ENCODE measurements at regions not wholly inside any gene's neighbourhood (a gene's known extent, or its start where the extent isn't known, plus 50 kb on each side); places are given as distances from the start of the nearest gene placed in this dataset.

GRCh38 chr1:79599257-79599656 is 592.7 kb upstream of the ADGRL4 start:
- no peak for DNase-seq (ENCODE audit: low spot score)

GRCh38 chr1:79595931-79596330 is 589.4 kb upstream of the ADGRL4 start:
- DNase-seq (ENCODE audit: low spot score), result no peak

- DNase-seq (ENCODE audit: low spot score), result no peak
Measured at GRCh38 chr1:79594121-79594698, 587.7 kb upstream of the ADGRL4 start.

GRCh38 chr1:79592707-79593106 is 586.2 kb upstream of the ADGRL4 start:
- DNase-seq (ENCODE audit: low spot score), result no peak

- no peak for DNase-seq (ENCODE audit: low spot score)
Measured at GRCh38 chr1:79588719-79589118, 582.2 kb upstream of the ADGRL4 start.

- DNase-seq (ENCODE audit: low spot score), result no peak
Measured at GRCh38 chr1:79587229-79587628, 580.7 kb upstream of the ADGRL4 start.

GRCh38 chr1:79585801-79586200 is 579.3 kb upstream of the ADGRL4 start:
- no peak for DNase-seq (ENCODE audit: low spot score)

GRCh38 chr1:79575424-79575823 is 568.9 kb upstream of the ADGRL4 start:
- no peak for DNase-seq (ENCODE audit: low spot score)

GRCh38 chr1:79568411-79568810 is 561.9 kb upstream of the ADGRL4 start:
- peak; percentile 22 for DNase-seq (ENCODE audit: low spot score)

- DNase-seq (ENCODE audit: low spot score), result no peak
Measured at GRCh38 chr1:79561521-79561978, 555.0 kb upstream of the ADGRL4 start.

GRCh38 chr1:79556189-79556588 is 549.7 kb upstream of the ADGRL4 start:
- DNase-seq (ENCODE audit: low spot score), result no peak

GRCh38 chr1:79554688-79555087 is 548.2 kb upstream of the ADGRL4 start:
- no peak for DNase-seq (ENCODE audit: low spot score)

- no peak for DNase-seq (ENCODE audit: low spot score)
Measured at GRCh38 chr1:79551321-79551720, 544.8 kb upstream of the ADGRL4 start.

GRCh38 chr1:79550402-79550801 is 543.9 kb upstream of the ADGRL4 start:
- no peak for DNase-seq (ENCODE audit: low spot score)

GRCh38 chr1:79549201-79549600 is 542.7 kb upstream of the ADGRL4 start:
- DNase-seq (ENCODE audit: low spot score), result no peak

- DNase-seq (ENCODE audit: low spot score), result no peak
Measured at GRCh38 chr1:79547514-79547913, 541.0 kb upstream of the ADGRL4 start.

- DNase-seq (ENCODE audit: low spot score), result no peak
Measured at GRCh38 chr1:79543394-79543793, 536.9 kb upstream of the ADGRL4 start.

GRCh38 chr1:79539001-79539400 is 532.5 kb upstream of the ADGRL4 start:
- DNase-seq (ENCODE audit: low spot score), result no peak

GRCh38 chr1:79532555-79532954 is 526.0 kb upstream of the ADGRL4 start:
- DNase-seq (ENCODE audit: low spot score), result no peak

- no peak for DNase-seq (ENCODE audit: low spot score)
Measured at GRCh38 chr1:79531790-79532189, 525.3 kb upstream of the ADGRL4 start.

- no peak for DNase-seq (ENCODE audit: low spot score)
Measured at GRCh38 chr1:79530476-79530875, 523.9 kb upstream of the ADGRL4 start.

- no peak for DNase-seq (ENCODE audit: low spot score)
Measured at GRCh38 chr1:79530055-79530454, 523.5 kb upstream of the ADGRL4 start.

- no peak for DNase-seq (ENCODE audit: low spot score)
Measured at GRCh38 chr1:79524126-79524525, 517.6 kb upstream of the ADGRL4 start.

- no peak for DNase-seq (ENCODE audit: low spot score)
Measured at GRCh38 chr1:79519084-79519760, 512.7 kb upstream of the ADGRL4 start.

All from HuH-7 (cell line).